Choroid plexus epithelial cell (primary cell): ENCODE measurements at regions not wholly inside any gene's neighbourhood (a gene's known extent, or its start where the extent isn't known, plus 50 kb on each side); places are given as distances from the start of the nearest gene placed in this dataset.

Source experiments
- DNase-seq: peaks from one replicate; pipeline ENCODE4 v3.0.0-alpha.2; 2010; ENCODE audit warnings: low read depth
- H3K4me3 ChIP-seq: 2 replicates; pipeline ENCODE4 v1.5.1; 2011; ENCODE audit warnings: low read depth, mild to moderate bottlenecking, control low read depth, low read length, moderate library complexity
- CTCF ChIP-seq: conservative IDR thresholded peaks from 2 replicates; pipeline ENCODE4 v1.5.1; 2011; ENCODE audit warnings: low read depth, mild to moderate bottlenecking, control low read depth, inconsistent platforms, low read length, moderate library complexity

- H3K4me3 ChIP-seq, result no peak overlapping the region
- no peak for DNase-seq
- no peak for TF ChIP-seq CTCF
Measured at GRCh38 chr3:159832024-159832423, 156.6 kb upstream of the IL12A start.

GRCh38 chr3:159835126-159835525, 153.5 kb upstream of the IL12A start:
- DNase-seq, result no peak
- H3K4me3 ChIP-seq, result no peak overlapping the region
- no peak for TF ChIP-seq CTCF

GRCh38 chr3:159837725-159838124, 150.9 kb upstream of the IL12A start:
- H3K4me3 ChIP-seq, result no peak overlapping the region
- TF ChIP-seq CTCF, result no peak
- no peak for DNase-seq

- no peak overlapping the region for H3K4me3 ChIP-seq
- DNase-seq, result no peak
- no peak for TF ChIP-seq CTCF
Measured at GRCh38 chr3:159838938-159839337, 149.7 kb upstream of the IL12A start.

GRCh38 chr3:159839561-159840379, 148.9 kb upstream of the IL12A start, which contains the start of gene SCHIP1:
SCHIP1 (plus strand) TSS chr3:159839861.
- peak within 1 kb of the TSS; percentile 51 for H3K4me3 ChIP-seq
- TF ChIP-seq CTCF, result no peak
- DNase-seq, result no peak

GRCh38 chr3:159840703-159841299, 147.8 kb upstream of the IL12A start:
- DNase-seq, result peak; percentile 90
- no peak for TF ChIP-seq CTCF
- H3K4me3 ChIP-seq, result no peak overlapping the region
